ENCODE measurements at regions not wholly inside any gene's neighbourhood (a gene's known extent, or its start where the extent isn't known, plus 50 kb on each side); places are given as distances from the start of the nearest gene placed in this dataset.

- no peaks in the 10 kb centered on the region for H3K4me1 ChIP-seq (ENCODE audit: insufficient read depth, insufficient read length)
- TF ChIP-seq YY1 (IDR thresholded peaks at IDR 0.05; ENCODE audit: insufficient read depth, insufficient read length) (no peak), SUZ12 (IDR thresholded peaks at IDR 0.05; ENCODE audit: extremely low read depth, insufficient read depth, insufficient read length) (no peak), ZNF274 (IDR thresholded peaks at IDR 0.05; ENCODE audit: low read depth, low read length) (no peak)
- H3K4me3 ChIP-seq (ENCODE audit: insufficient read length, low read depth): no peak overlapping the region
- H3K36me3 ChIP-seq (ENCODE audit: insufficient read depth, insufficient read length, low read length): no peaks in the 10 kb centered on the region
- H3K9me3 ChIP-seq (ENCODE audit: insufficient read depth, low read length): no peaks in the 10 kb centered on the region
- no peak overlapping the region for H3K9ac ChIP-seq (ENCODE audit: insufficient read length, low read depth)
- DNase-seq (ENCODE audit: low read depth, low spot score): no peak
- H3K27me3 ChIP-seq (ENCODE audit: insufficient read depth, insufficient read length): no peaks in the 10 kb centered on the region
Observed at GRCh38 chr6:92050216-92050615, 1369.1 kb downstream of the EPHA7 start.

- Histone ChIP-seq H3K27me3 (ENCODE audit: insufficient read depth, insufficient read length) (no peaks in the 10 kb centered on the region), H3K9ac (ENCODE audit: insufficient read length, low read depth) (no peak overlapping the region), H3K4me3 (ENCODE audit: insufficient read length, low read depth) (no peak overlapping the region), H3K9me3 (ENCODE audit: insufficient read depth, low read length) (no peaks in the 10 kb centered on the region), H3K4me1 (ENCODE audit: insufficient read depth, insufficient read length) (no peaks in the 10 kb centered on the region), H3K36me3 (ENCODE audit: insufficient read depth, insufficient read length, low read length) (no peaks in the 10 kb centered on the region)
- TF ChIP-seq YY1 (IDR thresholded peaks at IDR 0.05; ENCODE audit: insufficient read depth, insufficient read length) (no peak), SUZ12 (IDR thresholded peaks at IDR 0.05; ENCODE audit: extremely low read depth, insufficient read depth, insufficient read length) (no peak)
- no peak for DNase-seq (ENCODE audit: low read depth, low spot score)
Observed at GRCh38 chr6:92047860-92048259, 1371.5 kb downstream of the EPHA7 start.

- H3K27me3 ChIP-seq (ENCODE audit: insufficient read depth, insufficient read length): no peaks in the 10 kb centered on the region
- no peaks in the 10 kb centered on the region for H3K36me3 ChIP-seq (ENCODE audit: insufficient read depth, insufficient read length, low read length)
- H3K9me3 ChIP-seq (ENCODE audit: insufficient read depth, low read length): no peaks in the 10 kb centered on the region
- no peak overlapping the region for H3K9ac ChIP-seq (ENCODE audit: insufficient read length, low read depth)
- H3K4me3 ChIP-seq (ENCODE audit: insufficient read length, low read depth): no peak overlapping the region
- TF ChIP-seq YY1 (IDR thresholded peaks at IDR 0.05; ENCODE audit: insufficient read depth, insufficient read length): no peak
- TF ChIP-seq SUZ12 (IDR thresholded peaks at IDR 0.05; ENCODE audit: extremely low read depth, insufficient read depth, insufficient read length): no peak
- TF ChIP-seq ZNF274 (IDR thresholded peaks at IDR 0.05; ENCODE audit: low read depth, low read length): no peak
- DNase-seq (ENCODE audit: low read depth, low spot score): no peak
- no peaks in the 10 kb centered on the region for H3K4me1 ChIP-seq (ENCODE audit: insufficient read depth, insufficient read length)
Observed at GRCh38 chr6:92047152-92047850, 1372.1 kb downstream of the EPHA7 start.

- Histone ChIP-seq H3K9me3 (ENCODE audit: insufficient read depth, low read length) (no peaks in the 10 kb centered on the region), H3K9ac (ENCODE audit: insufficient read length, low read depth) (no peak overlapping the region), H3K4me3 (ENCODE audit: insufficient read length, low read depth) (no peak overlapping the region), H3K36me3 (ENCODE audit: insufficient read depth, insufficient read length, low read length) (no peaks in the 10 kb centered on the region), H3K4me1 (ENCODE audit: insufficient read depth, insufficient read length) (no peaks in the 10 kb centered on the region), H3K27me3 (ENCODE audit: insufficient read depth, insufficient read length) (no peaks in the 10 kb centered on the region)
- TF ChIP-seq YY1 (IDR thresholded peaks at IDR 0.05; ENCODE audit: insufficient read depth, insufficient read length) (no peak), SUZ12 (IDR thresholded peaks at IDR 0.05; ENCODE audit: extremely low read depth, insufficient read depth, insufficient read length) (no peak), ZNF274 (IDR thresholded peaks at IDR 0.05; ENCODE audit: low read depth, low read length) (no peak)
- no peak for DNase-seq (ENCODE audit: low read depth, low spot score)
Observed at GRCh38 chr6:92044312-92044711, 1375.0 kb downstream of the EPHA7 start.

- Histone ChIP-seq H3K4me3 (ENCODE audit: insufficient read length, low read depth) (no peak overlapping the region), H3K9me3 (ENCODE audit: insufficient read depth, low read length) (no peaks in the 10 kb centered on the region), H3K27me3 (ENCODE audit: insufficient read depth, insufficient read length) (no peaks in the 10 kb centered on the region), H3K36me3 (ENCODE audit: insufficient read depth, insufficient read length, low read length) (no peaks in the 10 kb centered on the region), H3K9ac (ENCODE audit: insufficient read length, low read depth) (no peak overlapping the region), H3K4me1 (ENCODE audit: insufficient read depth, insufficient read length) (no peaks in the 10 kb centered on the region)
- TF ChIP-seq ZNF274 (IDR thresholded peaks at IDR 0.05; ENCODE audit: low read depth, low read length) (no peak), SUZ12 (IDR thresholded peaks at IDR 0.05; ENCODE audit: extremely low read depth, insufficient read depth, insufficient read length) (no peak), YY1 (IDR thresholded peaks at IDR 0.05; ENCODE audit: insufficient read depth, insufficient read length) (no peak)
- DNase-seq (ENCODE audit: low read depth, low spot score): no peak
Observed at GRCh38 chr6:92043777-92044176, 1375.6 kb downstream of the EPHA7 start.

- Histone ChIP-seq H3K9me3 (ENCODE audit: insufficient read depth, low read length) (no peaks in the 10 kb centered on the region), H3K27me3 (ENCODE audit: insufficient read depth, insufficient read length) (no peaks in the 10 kb centered on the region), H3K36me3 (ENCODE audit: insufficient read depth, insufficient read length, low read length) (no peaks in the 10 kb centered on the region), H3K4me3 (ENCODE audit: insufficient read length, low read depth) (no peak overlapping the region), H3K4me1 (ENCODE audit: insufficient read depth, insufficient read length) (no peaks in the 10 kb centered on the region), H3K9ac (ENCODE audit: insufficient read length, low read depth) (no peak overlapping the region)
- DNase-seq (ENCODE audit: low read depth, low spot score): no peak
- TF ChIP-seq YY1 (IDR thresholded peaks at IDR 0.05; ENCODE audit: insufficient read depth, insufficient read length) (no peak), ZNF274 (IDR thresholded peaks at IDR 0.05; ENCODE audit: low read depth, low read length) (no peak), SUZ12 (IDR thresholded peaks at IDR 0.05; ENCODE audit: extremely low read depth, insufficient read depth, insufficient read length) (no peak)
Observed at GRCh38 chr6:92026878-92027277, 1392.5 kb downstream of the EPHA7 start.

GRCh38 chr6:92024881-92025280 is 1394.5 kb downstream of the EPHA7 start:
- no peak for DNase-seq (ENCODE audit: low read depth, low spot score)
- Histone ChIP-seq H3K27me3 (ENCODE audit: insufficient read depth, insufficient read length) (no peaks in the 10 kb centered on the region), H3K9ac (ENCODE audit: insufficient read length, low read depth) (no peak overlapping the region), H3K4me3 (ENCODE audit: insufficient read length, low read depth) (no peak overlapping the region), H3K9me3 (ENCODE audit: insufficient read depth, low read length) (no peaks in the 10 kb centered on the region), H3K4me1 (ENCODE audit: insufficient read depth, insufficient read length) (no peaks in the 10 kb centered on the region), H3K36me3 (ENCODE audit: insufficient read depth, insufficient read length, low read length) (no peaks in the 10 kb centered on the region)
- TF ChIP-seq SUZ12 (IDR thresholded peaks at IDR 0.05; ENCODE audit: extremely low read depth, insufficient read depth, insufficient read length): no peak
- TF ChIP-seq ZNF274 (IDR thresholded peaks at IDR 0.05; ENCODE audit: low read depth, low read length): no peak
- TF ChIP-seq YY1 (IDR thresholded peaks at IDR 0.05; ENCODE audit: insufficient read depth, insufficient read length): no peak
